ENCODE measurements at regions not wholly inside any gene's neighbourhood (a gene's known extent, or its start where the extent isn't known, plus 50 kb on each side); places are given as distances from the start of the nearest gene placed in this dataset.

GRCh38 chr2:6301426-6301825 lies 564.3 kb downstream of the CMPK2 start:
- no peak for DNase-seq

- DNase-seq, result no peak
Observed at GRCh38 chr2:6308986-6309385, 556.7 kb downstream of the CMPK2 start.

GRCh38 chr2:6309415-6310255 lies 556.1 kb downstream of the CMPK2 start:
- DNase-seq, result no peak

GRCh38 chr2:6310256-6311215 lies 555.2 kb downstream of the CMPK2 start:
- DNase-seq, result no peak

GRCh38 chr2:6312367-6312766 lies 553.3 kb downstream of the CMPK2 start:
- no peak for DNase-seq

- DNase-seq, result no peak
Observed at GRCh38 chr2:6314218-6314960, 551.3 kb downstream of the CMPK2 start.

- no peak for DNase-seq
Observed at GRCh38 chr2:6325616-6326015, 540.1 kb downstream of the CMPK2 start.

- DNase-seq, result no peak
Observed at GRCh38 chr2:6326958-6327357, 538.7 kb downstream of the CMPK2 start.

- no peak for DNase-seq
Observed at GRCh38 chr2:6336752-6337471, 528.8 kb downstream of the CMPK2 start.

GRCh38 chr2:6337472-6337820 lies 528.3 kb downstream of the CMPK2 start:
- DNase-seq, result no peak

- no peak for DNase-seq
Observed at GRCh38 chr2:6341588-6342129, 524.0 kb downstream of the CMPK2 start.

- no peak for DNase-seq
Observed at GRCh38 chr2:6342273-6342920, 523.3 kb downstream of the CMPK2 start.

GRCh38 chr2:6343076-6343475 lies 522.6 kb downstream of the CMPK2 start:
- DNase-seq, result no peak

- DNase-seq, result no peak
Observed at GRCh38 chr2:6352247-6352646, 513.5 kb downstream of the CMPK2 start.

- peak; percentile 2 for DNase-seq
Observed at GRCh38 chr2:6352906-6353515, 512.7 kb downstream of the CMPK2 start.

GRCh38 chr2:6353669-6354068 lies 512.0 kb downstream of the CMPK2 start:
- DNase-seq, result no peak

- DNase-seq, result no peak
Observed at GRCh38 chr2:6354546-6354945, 511.2 kb downstream of the CMPK2 start.

- DNase-seq, result no peak
Observed at GRCh38 chr2:6355886-6356761, 509.6 kb downstream of the CMPK2 start.

GRCh38 chr2:6358546-6358945 lies 507.2 kb downstream of the CMPK2 start:
- DNase-seq, result no peak

- DNase-seq, result no peak
Observed at GRCh38 chr2:6358985-6359384, 506.7 kb downstream of the CMPK2 start.

All from occipital lobe (tissue), 1 donor.